ENCODE measurements at regions not wholly inside any gene's neighbourhood (a gene's known extent, or its start where the extent isn't known, plus 50 kb on each side); places are given as distances from the start of the nearest gene placed in this dataset.

- TF ChIP-seq, protein P1, sequence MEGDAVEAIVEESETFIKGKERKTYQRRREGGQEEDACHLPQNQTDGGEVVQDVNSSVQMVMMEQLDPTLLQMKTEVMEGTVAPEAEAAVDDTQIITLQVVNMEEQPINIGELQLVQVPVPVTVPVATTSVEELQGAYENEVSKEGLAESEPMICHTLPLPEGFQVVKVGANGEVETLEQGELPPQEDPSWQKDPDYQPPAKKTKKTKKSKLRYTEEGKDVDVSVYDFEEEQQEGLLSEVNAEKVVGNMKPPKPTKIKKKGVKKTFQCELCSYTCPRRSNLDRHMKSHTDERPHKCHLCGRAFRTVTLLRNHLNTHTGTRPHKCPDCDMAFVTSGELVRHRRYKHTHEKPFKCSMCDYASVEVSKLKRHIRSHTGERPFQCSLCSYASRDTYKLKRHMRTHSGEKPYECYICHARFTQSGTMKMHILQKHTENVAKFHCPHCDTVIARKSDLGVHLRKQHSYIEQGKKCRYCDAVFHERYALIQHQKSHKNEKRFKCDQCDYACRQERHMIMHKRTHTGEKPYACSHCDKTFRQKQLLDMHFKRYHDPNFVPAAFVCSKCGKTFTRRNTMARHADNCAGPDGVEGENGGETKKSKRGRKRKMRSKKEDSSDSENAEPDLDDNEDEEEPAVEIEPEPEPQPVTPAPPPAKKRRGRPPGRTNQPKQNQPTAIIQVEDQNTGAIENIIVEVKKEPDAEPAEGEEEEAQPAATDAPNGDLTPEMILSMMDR (IDR thresholded peaks at IDR 0.05; ENCODE audit: insufficient read depth, low read length, poor library complexity, severe bottlenecking), result no peak
- TF ChIP-seq EZH2phosphoT487 (conservative IDR thresholded peaks at IDR 0.05; ENCODE audit: low read length), result no peak
Observed at GRCh38 chr5:155733935-155734334, 593.0 kb upstream of the SGCD start.
